SW 1271 (cell line): ENCODE measurements at regions not wholly inside any gene's neighbourhood (a gene's known extent, or its start where the extent isn't known, plus 50 kb on each side); places are given as distances from the start of the nearest gene placed in this dataset.

Experiments
- DNase-seq, 2 experiments: peaks; one replicate each; lab custom pipeline; 2025; lab: John Stamatoyannopoulos, UW

DNA sequence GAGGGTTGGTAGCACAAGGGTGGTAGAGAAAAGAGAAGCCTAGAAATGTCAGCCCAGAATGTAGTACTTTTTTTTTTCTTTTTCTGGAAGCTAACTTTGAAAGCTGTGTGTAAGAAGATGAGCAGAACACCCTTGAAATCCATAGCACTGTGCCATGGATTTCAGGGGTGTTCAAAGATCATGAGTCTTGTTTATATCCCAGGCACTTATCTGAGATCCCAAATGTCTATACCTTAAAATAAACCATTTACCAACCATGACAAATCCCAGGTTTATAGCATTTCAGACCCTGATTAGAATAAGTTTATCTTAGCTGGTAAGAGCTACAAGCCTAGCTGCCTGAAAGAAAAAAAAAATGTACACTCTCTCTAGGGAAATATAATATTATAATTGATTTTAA lies 389.9 kb upstream of the ANXA10 start:
- no peak for DNase-seq

DNA sequence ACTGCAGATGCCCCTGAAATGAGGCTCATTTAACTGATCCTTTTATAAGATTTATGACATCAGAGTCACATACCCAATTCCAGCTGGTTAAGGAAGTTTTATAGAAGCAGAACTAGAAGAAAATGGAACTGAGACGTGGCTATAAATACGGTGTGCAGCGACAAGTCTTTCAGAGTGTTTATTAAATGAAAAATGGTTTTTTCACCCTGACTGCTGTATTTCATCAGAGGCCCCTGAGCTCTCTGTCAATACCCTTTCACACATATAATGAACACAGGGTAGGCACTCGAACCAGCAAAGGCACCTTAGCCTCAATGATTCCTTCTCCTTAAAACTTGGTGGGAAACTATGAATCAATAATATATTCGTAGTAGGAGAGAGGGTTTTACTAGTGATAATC lies 380.8 kb upstream of the ANXA10 start:
- no peak for DNase-seq

DNA sequence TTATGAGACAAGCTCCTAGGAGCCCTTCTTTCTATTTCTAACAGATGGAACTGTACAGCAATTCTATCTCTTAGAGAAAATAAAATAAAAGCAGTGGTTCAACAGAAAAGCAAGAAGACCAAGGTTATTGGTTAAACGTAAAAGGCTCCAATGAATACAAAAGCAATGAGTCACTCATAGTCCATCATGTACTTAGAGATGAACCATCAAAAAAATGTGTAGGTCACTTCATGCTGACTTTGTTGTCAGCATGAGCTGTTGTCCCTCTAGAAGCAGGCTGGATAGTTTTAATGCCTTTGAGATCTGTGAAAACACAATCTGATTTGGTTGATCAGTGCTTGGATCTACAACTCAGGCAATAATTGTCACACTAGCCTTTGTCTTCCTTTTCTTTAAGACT lies 378.6 kb upstream of the ANXA10 start:
- no peak for DNase-seq

- DNase-seq: no peak
Measured at GRCh38 chr4:167715176-167715575, 377.2 kb upstream of the ANXA10 start.

- DNase-seq: no peak
Measured at GRCh38 chr4:167717495-167717894, 374.8 kb upstream of the ANXA10 start.

GRCh38 chr4:167721617-167722486 lies 370.5 kb upstream of the ANXA10 start:
- DNase-seq: no peak

- no peak for DNase-seq
Measured at GRCh38 chr4:167722487-167722808, 369.9 kb upstream of the ANXA10 start.

DNA sequence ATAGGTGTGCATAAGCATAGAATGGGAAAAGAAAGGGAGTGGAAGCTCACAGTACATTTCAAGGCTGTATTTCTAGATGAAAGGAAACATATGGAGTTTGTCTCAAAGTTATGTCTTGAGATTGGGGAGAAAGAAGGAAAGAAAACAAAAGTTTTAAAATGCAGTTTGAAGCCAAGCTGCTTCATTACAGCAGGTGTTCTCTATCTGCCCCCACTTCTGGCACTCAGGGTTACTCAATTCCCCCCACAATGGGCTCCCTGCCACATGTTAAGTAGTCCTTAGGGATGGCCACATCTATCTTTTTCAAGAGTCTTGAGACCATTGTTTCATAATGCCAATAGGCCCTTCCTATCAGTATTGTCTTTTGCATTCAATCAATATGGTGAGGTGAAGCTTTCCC lies 367.4 kb upstream of the ANXA10 start:
- no peak for DNase-seq

GRCh38 chr4:167730769-167731168 lies 361.6 kb upstream of the ANXA10 start:
- no peak for DNase-seq

GRCh38 chr4:167745024-167745687 lies 347.2 kb upstream of the ANXA10 start:
- DNase-seq: no peak

- DNase-seq: no peak
Measured at GRCh38 chr4:167767281-167767680, 325.1 kb upstream of the ANXA10 start.

- no peak for DNase-seq
Measured at GRCh38 chr4:167774646-167775045, 317.7 kb upstream of the ANXA10 start.

DNA sequence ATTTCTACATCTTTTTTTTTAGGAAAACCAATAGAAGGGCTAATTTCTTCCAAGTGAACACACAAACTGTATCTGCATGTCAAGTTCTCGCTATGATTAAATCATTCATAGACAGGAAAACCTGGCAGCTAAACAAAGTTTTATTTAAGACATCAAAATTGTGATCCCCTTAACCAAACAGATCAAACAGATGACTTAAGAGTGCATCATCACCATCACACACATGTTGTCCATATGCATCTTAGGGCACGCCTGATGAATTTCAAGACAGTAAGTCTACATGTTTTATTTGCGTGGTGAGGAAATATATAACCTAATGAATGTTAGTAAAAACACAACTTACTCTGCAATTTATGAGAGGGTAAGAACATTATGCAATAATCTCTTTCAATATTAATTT lies 317.0 kb upstream of the ANXA10 start:
- no peak for DNase-seq

DNA sequence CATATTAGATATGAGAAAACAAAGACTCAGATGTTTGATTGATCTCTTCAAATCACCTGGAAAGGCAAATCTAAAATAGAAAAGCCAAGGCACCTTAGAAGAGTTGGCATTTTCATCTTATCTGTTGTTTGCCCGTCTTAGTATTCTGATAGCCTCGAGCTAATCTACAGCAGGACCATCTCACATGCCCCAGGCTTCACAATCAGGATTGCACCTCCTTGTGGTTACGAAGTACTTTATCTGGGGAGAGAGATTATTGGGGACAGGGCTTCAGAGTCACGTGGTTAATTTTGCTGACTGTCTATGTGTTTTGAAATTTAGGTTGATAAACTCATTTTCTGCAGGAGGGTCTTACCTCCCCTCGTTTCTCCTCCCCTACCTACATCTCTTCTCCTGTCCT lies 313.1 kb upstream of the ANXA10 start:
- no peak for DNase-seq

DNA sequence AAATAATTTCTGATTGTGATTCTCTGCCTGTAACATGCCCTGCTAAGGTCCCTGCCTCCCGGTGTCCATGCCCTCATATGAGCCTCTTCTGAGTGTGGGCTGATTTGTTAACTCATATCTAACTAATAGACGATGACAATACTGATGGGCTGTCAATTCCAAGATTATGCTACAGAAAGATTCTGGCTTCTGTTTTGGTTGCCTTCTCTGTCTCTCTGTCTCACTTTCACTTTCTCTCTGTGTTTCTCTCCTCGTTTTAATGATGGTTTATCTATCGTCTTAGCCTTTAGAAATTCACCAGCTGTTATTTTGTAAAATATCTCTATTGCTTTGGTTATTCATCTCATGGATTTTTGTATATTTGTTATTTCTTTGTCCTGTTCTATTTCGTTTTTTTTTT lies 312.5 kb upstream of the ANXA10 start:
- DNase-seq: no peak

DNA sequence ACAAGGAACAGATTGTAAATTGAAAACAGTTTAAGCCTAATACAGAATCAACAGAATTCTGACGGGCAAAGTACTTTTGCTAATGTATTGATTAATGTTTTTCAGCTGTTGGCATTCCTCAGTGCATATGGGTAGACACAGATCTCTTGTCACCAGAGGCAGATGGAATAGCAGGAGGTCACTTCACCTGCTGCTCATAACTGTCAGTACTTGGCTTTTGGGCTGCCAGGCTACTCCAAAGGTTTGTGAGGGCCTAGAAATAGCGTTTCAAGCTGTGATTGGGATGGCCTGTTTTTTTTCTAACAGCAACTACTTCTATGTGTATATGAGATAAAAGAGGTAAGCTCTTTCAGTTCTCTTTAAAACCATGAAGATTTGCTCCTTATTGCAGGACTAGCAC lies 307.5 kb upstream of the ANXA10 start:
- DNase-seq: no peak

- no peak for DNase-seq
Measured at GRCh38 chr4:167785523-167785922, 306.8 kb upstream of the ANXA10 start.

- no peak for DNase-seq
Measured at GRCh38 chr4:167786504-167786903, 305.8 kb upstream of the ANXA10 start.

GRCh38 chr4:167787231-167787630 lies 305.1 kb upstream of the ANXA10 start:
- DNase-seq: no peak

- DNase-seq: no peak
Measured at GRCh38 chr4:167802463-167803212, 289.7 kb upstream of the ANXA10 start.

DNA sequence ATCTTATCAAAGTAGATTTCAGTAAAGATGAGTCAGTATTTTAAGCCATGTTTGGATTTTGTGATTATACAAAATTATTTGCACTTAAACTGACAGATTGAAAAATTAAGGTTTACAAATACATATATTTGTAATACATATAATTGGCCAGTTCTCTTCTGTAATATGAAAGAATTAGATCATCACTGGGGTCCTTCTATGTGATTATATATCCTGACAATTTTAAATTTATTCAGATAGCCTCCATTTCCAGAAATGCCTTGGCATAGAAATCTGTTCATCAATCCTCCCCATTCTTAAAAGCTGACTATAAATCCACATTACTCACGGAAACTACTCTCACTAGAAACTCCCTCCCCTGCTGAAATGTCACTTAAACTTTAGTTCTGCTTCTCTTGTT lies 280.4 kb upstream of the ANXA10 start:
- no peak for DNase-seq

GRCh38 chr4:167826281-167826680 lies 266.1 kb upstream of the ANXA10 start:
- no peak for DNase-seq

DNA sequence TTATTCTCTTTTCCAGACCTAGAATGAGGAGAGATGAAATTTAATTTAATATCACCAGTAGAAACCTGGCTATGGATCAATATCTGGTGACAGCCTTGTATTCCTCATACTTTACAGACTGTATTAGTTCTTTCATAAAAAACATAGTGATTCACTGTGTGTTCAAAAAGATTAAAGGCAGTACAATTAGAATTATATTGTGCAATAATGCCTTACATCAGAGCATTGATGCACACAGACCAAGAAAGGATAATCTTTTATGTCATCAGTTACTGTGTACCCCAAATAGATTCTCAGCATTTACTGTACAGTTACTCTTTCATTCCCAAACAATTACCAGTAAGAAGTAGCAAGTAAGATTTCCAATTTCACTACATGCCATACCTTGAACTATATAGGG lies 260.5 kb upstream of the ANXA10 start:
- DNase-seq: no peak
